Nucleus accumbens (tissue), 56 donors: ENCODE measurements at regions not wholly inside any gene's neighbourhood (a gene's known extent, or its start where the extent isn't known, plus 50 kb on each side); places are given as distances from the start of the nearest gene placed in this dataset.
A peak's percentile ranks its signal among the peaks of the same experiment; 100 is the strongest.

Experiments used
- DNase-seq, 56 donors: peaks; one replicate each; lab custom pipeline; 2025; lab: John Stamatoyannopoulos, UW

- DNase-seq = no peak
Measured at GRCh38 chr21:24941316-24942185, 665.7 kb downstream of the MRPL39 start.

DNA sequence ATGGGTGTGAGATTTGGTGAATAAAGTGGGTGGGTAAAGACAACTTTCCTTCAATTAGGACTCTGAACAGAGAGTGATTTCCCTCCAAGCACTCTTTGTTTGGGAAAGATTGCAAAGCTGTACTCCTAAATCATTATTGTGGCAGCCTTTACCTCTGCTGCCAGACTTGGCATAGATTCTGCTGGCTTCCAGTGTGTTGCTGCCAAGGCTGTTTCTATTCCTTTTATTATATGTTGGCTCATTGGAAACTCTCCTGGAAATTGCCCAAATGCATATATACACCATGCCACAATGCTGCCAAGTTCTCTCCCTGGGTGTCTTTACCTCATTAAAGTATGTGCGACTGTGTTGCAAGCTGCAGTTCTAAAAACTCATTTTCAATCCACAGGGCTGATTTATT is 668.0 kb downstream of the MRPL39 start:
- peak in 1 of 56 donors; percentile 1 for DNase-seq

DNA sequence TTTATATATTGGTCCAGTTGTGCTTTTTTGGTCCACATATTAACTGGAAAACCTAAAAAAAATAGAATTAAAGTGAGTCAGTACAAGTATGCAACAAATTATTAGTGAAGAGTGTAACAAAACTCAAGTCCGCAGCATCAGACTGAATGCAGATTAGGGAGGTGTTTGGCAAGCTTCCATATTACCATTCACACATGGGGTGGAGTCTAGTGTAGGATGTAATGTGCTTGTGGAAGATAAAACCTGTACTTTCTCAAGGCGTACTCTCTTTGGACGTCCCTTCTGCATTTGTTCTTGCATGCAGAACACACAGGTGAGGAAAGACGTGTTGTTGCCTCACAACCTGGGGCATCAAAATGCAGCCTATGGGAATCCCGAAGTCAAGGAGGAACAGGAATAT is 668.7 kb downstream of the MRPL39 start:
- DNase-seq = no peak

DNA sequence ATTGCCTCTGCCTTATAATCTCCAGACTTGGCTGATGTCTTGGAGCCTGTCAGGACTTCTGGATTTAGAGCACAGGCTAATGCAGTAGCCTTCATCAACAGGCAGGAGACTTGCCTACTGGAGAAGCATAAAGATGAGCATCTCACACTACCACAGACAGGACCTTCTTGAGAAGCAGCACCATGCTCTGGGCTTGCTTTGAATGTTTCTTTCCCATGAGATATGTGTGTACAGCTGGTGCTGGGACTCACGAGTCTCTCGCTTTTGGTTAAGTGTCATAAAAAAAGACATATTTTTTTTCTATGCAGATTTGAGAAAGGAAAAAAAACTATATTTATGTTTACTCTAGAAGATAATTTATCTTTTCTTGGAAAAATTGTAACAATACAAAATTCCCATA is 671.3 kb downstream of the MRPL39 start:
- DNase-seq = no peak

DNA sequence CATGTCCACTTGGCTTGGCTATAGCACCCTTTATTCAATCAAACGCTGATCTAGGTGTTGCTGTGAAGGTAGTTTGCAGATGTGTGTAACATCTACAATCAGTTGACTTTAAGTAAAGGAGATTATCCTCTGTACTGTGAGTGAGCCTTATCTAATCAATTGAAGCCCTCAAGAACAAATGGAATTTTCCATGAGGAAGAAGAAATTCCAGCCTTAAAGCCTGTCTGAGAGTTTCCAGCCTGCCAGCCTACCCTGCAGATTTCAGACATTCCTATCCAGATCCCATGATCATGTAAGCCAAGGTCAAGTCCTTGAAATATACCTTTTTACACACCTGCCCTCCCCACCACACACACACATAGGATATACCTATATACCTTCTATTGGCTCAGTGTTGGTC is 696.7 kb downstream of the MRPL39 start:
- no peak for DNase-seq

- no peak for DNase-seq
Measured at GRCh38 chr21:24903994-24904635, 703.2 kb downstream of the MRPL39 start.

GRCh38 chr21:24899138-24899537 is 708.1 kb downstream of the MRPL39 start:
- DNase-seq = no peak

- no peak for DNase-seq
Measured at GRCh38 chr21:24897883-24898282, 709.4 kb downstream of the MRPL39 start.

GRCh38 chr21:24896735-24897124 is 710.6 kb downstream of the MRPL39 start:
- no peak for DNase-seq

DNA sequence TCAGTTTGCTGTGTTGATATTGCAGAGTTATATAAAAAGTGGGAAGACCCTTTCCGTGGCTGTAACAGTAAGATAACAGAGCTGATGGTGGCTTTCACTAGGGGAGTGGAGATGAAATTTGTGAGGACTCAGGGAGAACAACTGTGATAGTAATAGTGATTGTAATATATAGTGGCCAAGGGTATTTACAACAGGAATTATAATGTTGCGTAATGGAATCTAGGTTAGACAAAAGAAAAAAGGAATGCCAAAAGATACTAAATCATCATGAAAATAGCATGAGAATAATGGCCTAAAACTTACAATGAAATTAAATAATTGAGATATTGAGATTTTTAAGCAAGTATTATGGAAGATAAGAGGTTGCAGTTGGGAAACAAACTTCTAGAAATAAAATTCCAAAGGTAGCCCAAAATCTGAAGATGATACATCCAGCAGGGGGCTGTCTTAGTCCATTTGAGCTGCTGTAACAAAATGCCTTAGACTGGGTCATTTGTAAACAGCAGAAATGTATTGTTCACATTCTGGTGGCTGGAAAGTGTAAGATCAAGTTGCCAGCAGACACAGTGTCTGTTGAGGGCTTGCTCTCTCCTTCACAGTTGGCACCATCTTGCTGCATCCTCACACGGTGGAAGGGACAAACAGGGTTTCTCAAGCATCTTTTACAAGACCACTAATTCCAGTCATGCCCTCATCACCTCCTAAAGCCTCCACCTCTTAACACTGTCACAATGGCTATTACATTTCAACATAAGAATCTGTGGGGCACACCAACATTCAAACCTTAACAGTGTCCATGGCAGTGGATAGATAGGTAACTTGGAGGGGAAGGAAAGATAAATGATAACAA is 711.2 kb downstream of the MRPL39 start:
- peak in 1 of 56 donors; percentile 0 for DNase-seq

- no peak for DNase-seq
Measured at GRCh38 chr21:24894324-24894723, 713.0 kb downstream of the MRPL39 start.

DNA sequence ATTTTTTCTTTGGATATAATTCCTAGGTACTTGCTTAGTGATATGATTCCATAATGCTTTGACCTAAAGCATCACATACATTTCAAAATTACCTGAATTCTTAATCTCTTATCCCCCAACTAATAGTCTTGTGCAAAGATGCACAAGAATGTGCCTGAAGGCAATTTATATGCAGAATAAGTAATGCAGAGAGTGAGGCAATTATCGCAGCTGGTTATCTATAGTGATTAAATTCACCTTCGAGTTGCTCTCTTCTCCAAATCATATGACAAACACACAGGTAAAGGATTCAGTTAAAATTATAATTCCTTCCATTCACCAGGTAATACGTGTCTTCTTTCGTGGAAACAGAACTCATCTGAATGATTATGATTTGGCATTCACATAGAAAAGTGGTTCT is 717.3 kb downstream of the MRPL39 start:
- no peak for DNase-seq

GRCh38 chr21:24881506-24881905 is 725.8 kb downstream of the MRPL39 start:
- no peak for DNase-seq

GRCh38 chr21:24870633-24871032 is 736.6 kb downstream of the MRPL39 start:
- DNase-seq = no peak

DNA sequence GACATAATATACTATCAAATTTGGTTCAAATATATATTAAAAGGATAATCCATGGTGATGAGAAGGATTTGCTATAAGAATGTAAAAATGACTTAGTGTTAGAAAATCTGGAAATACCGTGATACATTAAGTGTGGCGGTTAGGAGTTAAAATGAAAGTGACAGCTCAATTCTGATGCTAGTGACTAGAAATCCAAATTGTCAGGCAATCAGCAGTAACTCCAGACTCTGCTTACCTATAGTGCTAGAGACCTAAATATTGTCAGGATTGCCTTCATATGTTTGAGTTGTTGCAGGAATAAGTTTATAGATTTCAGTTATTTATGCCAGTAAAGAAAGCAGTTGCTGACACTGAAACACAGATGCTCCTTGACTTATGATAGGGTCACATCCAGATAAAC is 737.4 kb downstream of the MRPL39 start:
- no peak for DNase-seq

GRCh38 chr21:24868117-24868516 is 739.2 kb downstream of the MRPL39 start:
- DNase-seq = no peak

DNA sequence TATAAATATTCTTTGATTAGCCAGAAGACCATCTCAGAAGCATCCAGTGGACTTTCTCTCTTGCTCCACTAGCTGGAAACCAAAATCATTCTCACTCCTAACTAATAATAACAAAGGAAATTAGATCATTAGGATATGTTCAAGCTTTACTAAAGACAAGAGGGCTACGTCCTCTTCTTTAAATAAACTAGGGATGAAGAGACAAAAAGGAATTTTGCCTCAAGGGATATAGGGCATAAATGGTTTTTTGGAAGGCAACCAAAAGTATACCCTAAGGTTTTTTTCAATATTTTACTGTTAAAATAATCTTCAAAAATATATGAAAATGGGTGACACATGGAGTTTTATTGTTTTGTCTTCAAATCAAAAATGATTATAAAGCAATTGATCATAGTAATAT is 745.8 kb downstream of the MRPL39 start:
- DNase-seq = no peak

GRCh38 chr21:24856326-24856725 is 751.0 kb downstream of the MRPL39 start:
- no peak for DNase-seq

GRCh38 chr21:24852610-24853195 is 754.6 kb downstream of the MRPL39 start:
- DNase-seq = no peak

DNA sequence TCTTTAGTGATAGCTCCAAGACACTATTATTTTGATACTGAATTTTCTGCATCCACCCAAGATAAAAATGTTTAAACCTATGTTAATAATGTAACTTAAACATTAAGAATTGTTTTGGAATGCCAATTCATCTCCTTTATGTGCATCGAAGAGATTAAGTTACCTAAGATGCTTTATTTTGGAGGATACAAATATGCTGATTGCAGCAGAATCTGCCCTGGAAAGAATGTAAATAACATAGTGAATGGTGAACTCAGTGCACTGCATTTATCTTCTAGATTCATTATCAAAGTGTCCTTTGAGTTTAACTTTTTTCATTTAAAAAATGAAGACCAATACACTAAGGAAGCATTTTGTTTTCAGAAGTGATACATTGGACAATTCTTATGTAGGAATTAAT is 757.2 kb downstream of the MRPL39 start:
- DNase-seq = no peak

- no peak for DNase-seq
Measured at GRCh38 chr21:24844671-24845070, 762.6 kb downstream of the MRPL39 start.
